CD4-positive, alpha-beta T cell treated with Interleukin-10 for 1 hour (primary cell): ENCODE measurements at regions not wholly inside any gene's neighbourhood (a gene's known extent, or its start where the extent isn't known, plus 50 kb on each side); places are given as distances from the start of the nearest gene placed in this dataset.

ENCODE experiments used
- DNase-seq: peaks from one replicate; pipeline ENCODE4 v3.0.0-alpha.2; 2020

DNA sequence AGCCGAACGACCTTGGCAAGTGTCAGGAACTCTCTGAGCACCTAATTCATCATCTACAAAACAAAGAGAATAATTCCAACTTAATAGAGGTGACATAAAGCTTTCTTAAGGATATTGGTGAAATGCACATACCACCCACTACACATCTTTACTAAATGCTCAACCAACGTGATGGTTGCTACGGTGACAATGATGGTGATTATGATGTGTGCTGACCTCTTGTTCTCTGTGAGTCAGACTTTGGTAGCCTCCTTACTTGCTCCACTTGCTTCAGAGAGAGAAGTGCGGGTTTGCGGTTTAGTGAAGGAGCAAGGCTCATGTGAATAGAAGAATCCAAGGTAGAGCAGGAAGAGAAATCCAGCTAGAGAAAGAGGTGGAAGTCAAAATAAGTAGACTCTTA lies 52.8 kb upstream of the CLNK start:
- no peak for DNase-seq

- no peak for DNase-seq
These were observed 52.3 kb upstream of the CLNK start for GRCh38 chr4:10736895-10737294.

- DNase-seq: no peak
These were observed 51.7 kb upstream of the CLNK start for GRCh38 chr4:10736266-10736665.

- no peak for DNase-seq
These were observed 50.1 kb upstream of the CLNK start for GRCh38 chr4:10734697-10735096.
